ENCODE measurements at regions not wholly inside any gene's neighbourhood (a gene's known extent, or its start where the extent isn't known, plus 50 kb on each side); places are given as distances from the start of the nearest gene placed in this dataset.

- DNase-seq (ENCODE audit: low read depth): no peak
Measured at GRCh38 chr4:117429506-117429905, 344.1 kb upstream of the TRAM1L1 start.

GRCh38 chr4:117434424-117434823, 349.0 kb upstream of the TRAM1L1 start:
- no peak for DNase-seq (ENCODE audit: low read depth)

GRCh38 chr4:117447925-117448324, 362.5 kb upstream of the TRAM1L1 start:
- DNase-seq (ENCODE audit: low read depth): no peak

GRCh38 chr4:117455088-117455487, 369.7 kb upstream of the TRAM1L1 start:
- DNase-seq (ENCODE audit: low read depth): no peak

GRCh38 chr4:117466388-117466787, 381.0 kb upstream of the TRAM1L1 start:
- DNase-seq (ENCODE audit: low read depth): no peak

GRCh38 chr4:117467404-117467803, 382.0 kb upstream of the TRAM1L1 start:
- no peak for DNase-seq (ENCODE audit: low read depth)

GRCh38 chr4:117474987-117475386, 389.6 kb upstream of the TRAM1L1 start:
- no peak for DNase-seq (ENCODE audit: low read depth)

- no peak for DNase-seq (ENCODE audit: low read depth)
Measured at GRCh38 chr4:117477925-117478324, 392.5 kb upstream of the TRAM1L1 start.

- no peak for DNase-seq (ENCODE audit: low read depth)
Measured at GRCh38 chr4:117478702-117479101, 393.3 kb upstream of the TRAM1L1 start.

GRCh38 chr4:117479673-117480072, 394.3 kb upstream of the TRAM1L1 start:
- DNase-seq (ENCODE audit: low read depth): no peak

GRCh38 chr4:117481742-117482141, 396.4 kb upstream of the TRAM1L1 start:
- no peak for DNase-seq (ENCODE audit: low read depth)

GRCh38 chr4:117488692-117489091, 403.3 kb upstream of the TRAM1L1 start:
- DNase-seq (ENCODE audit: low read depth): no peak

- no peak for DNase-seq (ENCODE audit: low read depth)
Measured at GRCh38 chr4:117489107-117489506, 403.7 kb upstream of the TRAM1L1 start.

GRCh38 chr4:117491516-117491915, 406.1 kb upstream of the TRAM1L1 start:
- no peak for DNase-seq (ENCODE audit: low read depth)

- DNase-seq (ENCODE audit: low read depth): no peak
Measured at GRCh38 chr4:117495802-117496201, 410.4 kb upstream of the TRAM1L1 start.

- DNase-seq (ENCODE audit: low read depth): no peak
Measured at GRCh38 chr4:117512414-117512813, 427.0 kb upstream of the TRAM1L1 start.

- no peak for DNase-seq (ENCODE audit: low read depth)
Measured at GRCh38 chr4:117514391-117515175, 429.2 kb upstream of the TRAM1L1 start.

GRCh38 chr4:117515921-117516320, 430.5 kb upstream of the TRAM1L1 start:
- DNase-seq (ENCODE audit: low read depth): no peak

GRCh38 chr4:117527601-117528000, 442.2 kb upstream of the TRAM1L1 start:
- DNase-seq (ENCODE audit: low read depth): no peak

GRCh38 chr4:117529401-117529800, 444.0 kb upstream of the TRAM1L1 start:
- no peak for DNase-seq (ENCODE audit: low read depth)

- DNase-seq (ENCODE audit: low read depth): no peak
Measured at GRCh38 chr4:117533501-117533900, 448.1 kb upstream of the TRAM1L1 start.

GRCh38 chr4:117545039-117545438, 459.7 kb upstream of the TRAM1L1 start:
- DNase-seq (ENCODE audit: low read depth): no peak

GRCh38 chr4:117549524-117549923, 464.1 kb upstream of the TRAM1L1 start:
- no peak for DNase-seq (ENCODE audit: low read depth)

GRCh38 chr4:117550085-117550484, 464.7 kb upstream of the TRAM1L1 start:
- DNase-seq (ENCODE audit: low read depth): no peak
